KMS-11 (cell line): ENCODE measurements at regions not wholly inside any gene's neighbourhood (a gene's known extent, or its start where the extent isn't known, plus 50 kb on each side); places are given as distances from the start of the nearest gene placed in this dataset.

ENCODE experiments used
- H2AFZ ChIP-seq: fragments of 200-600 bp; sonication (generic); 2 replicates; pipeline ENCODE4 v1.6.1; 2016; ENCODE audit warnings: antibody characterized with exemption, mixed run types, low read depth
- H3K27ac ChIP-seq: fragments of 200-600 bp; sonication (generic); 2 replicates; pipeline ENCODE4 v1.6.1; 2016; ENCODE audit warnings: mild to moderate bottlenecking, mixed run types
- H3K27me3 ChIP-seq: fragments of 200-600 bp; sonication (generic); 2 replicates; pipeline ENCODE4 v1.6.1; 2017; ENCODE audit warnings: mild to moderate bottlenecking, low read depth, mixed run types, moderate library complexity; ENCODE audit not compliant: insufficient read depth
- H3K36me3 ChIP-seq: fragments of 200-600 bp; sonication (generic); 2 replicates; pipeline ENCODE4 v1.6.1; 2017; ENCODE audit warnings: mild to moderate bottlenecking, mixed run types; ENCODE audit not compliant: insufficient read depth
- H3K4me1 ChIP-seq: fragments of 200-600 bp; sonication (generic); 2 replicates; pipeline ENCODE4 v1.6.1; 2016; ENCODE audit warnings: mild to moderate bottlenecking, low read depth, mixed run types; ENCODE audit not compliant: poor library complexity, severe bottlenecking
- H3K4me2 ChIP-seq: fragments of 200-600 bp; sonication (generic); 2 replicates; pipeline ENCODE4 v1.7.0; 2016; ENCODE audit warnings: mild to moderate bottlenecking, mixed run types
- H3K4me3 ChIP-seq: fragments of 200-600 bp; sonication (generic); IDR thresholded peaks from 2 replicates; pipeline ENCODE4 v1.6.1; 2017; ENCODE audit warnings: low read depth, low read length, mixed read lengths; ENCODE audit not compliant: insufficient read depth
- H3K79me2 ChIP-seq: fragments of 200-600 bp; sonication (generic); 2 replicates; pipeline ENCODE4 v1.6.1; 2016; ENCODE audit warnings: low read depth, mixed run types; ENCODE audit not compliant: insufficient read depth
- H3K9ac ChIP-seq: fragments of 200-600 bp; sonication (generic); 2 replicates; pipeline ENCODE4 v1.6.1; 2016; ENCODE audit warnings: mild to moderate bottlenecking, mixed run types
- H4K20me1 ChIP-seq: fragments of 200-600 bp; sonication (generic); 2 replicates; pipeline ENCODE4 v1.6.1; 2016; ENCODE audit warnings: mild to moderate bottlenecking, mixed run types; ENCODE audit not compliant: insufficient read depth
- CTCF ChIP-seq: fragments of 200-600 bp; sonication (generic); conservative IDR thresholded peaks from 2 replicates; pipeline ENCODE4 v1.6.1; 2017; ENCODE audit warnings: low read depth, mild to moderate bottlenecking, antibody characterized with exemption, low read length, moderate library complexity, mixed read lengths

- Histone ChIP-seq H4K20me1 (no peaks in the 10 kb centered on the region), H3K36me3 (no peaks in the 10 kb centered on the region), H3K27me3 (no peaks in the 10 kb centered on the region), H3K4me2 (no peak overlapping the region), H3K4me3 (no peak overlapping the region), H3K27ac (no peak overlapping the region), H3K79me2 (no peaks in the 10 kb centered on the region), H3K4me1 (no peaks in the 10 kb centered on the region), H2AFZ (no peak overlapping the region), H3K9ac (no peak overlapping the region)
- no peak for TF ChIP-seq CTCF
These were observed 1136.3 kb upstream of the ACO1 start for GRCh38 chr9:31248156-31248555.

GRCh38 chr9:31251386-31251785 is 1133.1 kb upstream of the ACO1 start:
- H3K9ac ChIP-seq: no peak overlapping the region
- H4K20me1 ChIP-seq: no peaks in the 10 kb centered on the region
- H3K4me3 ChIP-seq: no peak overlapping the region
- H3K4me1 ChIP-seq: no peaks in the 10 kb centered on the region
- TF ChIP-seq CTCF: no peak
- H3K36me3 ChIP-seq: no peaks in the 10 kb centered on the region
- no peaks in the 10 kb centered on the region for H3K27me3 ChIP-seq
- no peak overlapping the region for H3K4me2 ChIP-seq
- H3K79me2 ChIP-seq: no peaks in the 10 kb centered on the region
- no peak overlapping the region for H2AFZ ChIP-seq
- H3K27ac ChIP-seq: no peak overlapping the region

- no peak overlapping the region for H3K4me2 ChIP-seq
- no peak overlapping the region for H3K27ac ChIP-seq
- H3K9ac ChIP-seq: no peak overlapping the region
- no peak overlapping the region for H3K4me3 ChIP-seq
- no peaks in the 10 kb centered on the region for H3K79me2 ChIP-seq
- H3K27me3 ChIP-seq: no peaks in the 10 kb centered on the region
- H4K20me1 ChIP-seq: no peaks in the 10 kb centered on the region
- H2AFZ ChIP-seq: no peak overlapping the region
- no peaks in the 10 kb centered on the region for H3K4me1 ChIP-seq
- no peak for TF ChIP-seq CTCF
- H3K36me3 ChIP-seq: no peaks in the 10 kb centered on the region
These were observed 1130.4 kb upstream of the ACO1 start for GRCh38 chr9:31253800-31254762.

GRCh38 chr9:31255211-31255610 is 1129.2 kb upstream of the ACO1 start:
- H3K79me2 ChIP-seq: no peaks in the 10 kb centered on the region
- no peaks in the 10 kb centered on the region for H3K27me3 ChIP-seq
- no peak overlapping the region for H2AFZ ChIP-seq
- H3K4me3 ChIP-seq: no peak overlapping the region
- peaks cover 9% of the 10 kb centered on the region for H3K4me1 ChIP-seq
- no peak for TF ChIP-seq CTCF
- no peaks in the 10 kb centered on the region for H4K20me1 ChIP-seq
- H3K27ac ChIP-seq: no peak overlapping the region
- no peak overlapping the region for H3K4me2 ChIP-seq
- H3K9ac ChIP-seq: no peak overlapping the region
- no peaks in the 10 kb centered on the region for H3K36me3 ChIP-seq
